ENCODE measurements at regions not wholly inside any gene's neighbourhood (a gene's known extent, or its start where the extent isn't known, plus 50 kb on each side); places are given as distances from the start of the nearest gene placed in this dataset.
A peak's percentile ranks its signal among the peaks of the same experiment; 100 is the strongest.
"Not testable (repeated sequence)": the region's sequence is repeated elsewhere in the genome, so short reads cannot be mapped to it uniquely, and the experiment has no call there.

DNA sequence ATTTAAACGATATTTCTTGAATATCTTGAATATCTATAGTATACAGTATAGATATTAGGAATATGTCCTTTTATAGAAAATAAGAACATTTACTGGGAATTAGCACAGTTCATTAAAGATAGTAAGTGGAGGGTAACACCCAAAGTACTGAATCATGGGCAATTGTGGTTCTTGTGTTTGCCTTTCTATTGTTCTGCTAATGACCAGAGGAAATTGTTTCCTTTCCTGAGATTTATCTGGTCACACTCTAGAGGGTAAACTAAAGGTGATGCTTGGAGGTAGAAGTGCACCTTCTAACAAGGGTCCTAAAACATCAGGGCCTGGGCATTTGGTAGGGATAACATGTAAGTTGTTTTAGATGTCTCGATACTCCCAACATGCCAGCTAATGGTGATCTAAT is 241.3 kb upstream of the SFRP2 start:
- H3K4me1 Mint-ChIP-seq: no peaks in the 10 kb centered on the region
- no peak overlapping the region for H3K4me3 Mint-ChIP-seq
- no peaks in the 10 kb centered on the region for H3K36me3 Mint-ChIP-seq
- DNase-seq: no peak
- peaks cover 7% of the 10 kb centered on the region for H3K27me3 Mint-ChIP-seq
- CTCF ChIA-PET: no interaction called here
- H3K27ac Mint-ChIP-seq: no peak overlapping the region
- H3K9me3 Mint-ChIP-seq: no peaks in the 10 kb centered on the region

DNA sequence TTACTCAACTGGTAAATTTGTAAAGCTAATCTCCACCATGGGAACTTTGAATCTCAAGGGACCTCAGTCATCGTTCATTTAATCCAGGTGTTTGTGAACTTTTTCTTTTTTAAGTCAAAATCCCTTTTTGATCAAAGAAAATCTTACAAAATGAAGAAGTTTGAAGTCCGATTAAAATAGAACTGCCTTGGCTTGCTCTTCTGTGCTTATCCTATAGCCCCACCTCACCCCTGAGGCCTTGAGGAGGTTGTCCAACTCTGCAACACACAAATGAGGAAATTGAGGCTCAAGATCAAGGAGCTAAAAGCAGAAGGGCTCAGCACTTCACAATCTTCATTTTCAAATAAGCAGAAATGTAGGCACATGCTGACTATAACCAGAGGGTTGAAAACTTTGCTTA is 240.3 kb upstream of the SFRP2 start:
- no peaks in the 10 kb centered on the region for H3K9me3 Mint-ChIP-seq
- CTCF ChIA-PET: no interaction called here
- H3K4me1 Mint-ChIP-seq: no peaks in the 10 kb centered on the region

DNA sequence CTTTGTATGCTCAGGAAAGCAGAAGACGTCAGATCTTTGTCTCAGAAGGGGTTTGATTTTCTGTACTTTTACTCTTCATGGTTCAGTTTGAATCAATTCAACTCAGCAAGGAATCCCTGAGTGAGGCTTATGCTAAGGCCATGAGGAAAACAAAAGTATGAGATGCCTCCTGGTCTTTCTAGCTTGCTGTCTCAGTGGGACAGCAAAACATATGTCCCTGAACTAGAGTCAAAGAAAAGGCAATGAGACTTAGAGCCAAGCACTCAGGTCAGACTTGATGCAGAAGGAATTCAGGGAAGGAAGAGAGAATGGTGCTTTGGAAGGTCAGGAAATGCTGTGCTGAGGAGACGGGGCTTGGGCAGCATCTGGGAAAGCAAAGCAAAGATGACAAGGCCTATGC is 236.2 kb upstream of the SFRP2 start:
- Mint-ChIP-seq H3K4me1 (no peaks in the 10 kb centered on the region), H3K9me3 (no peaks in the 10 kb centered on the region), H3K27me3 (peaks cover 15% of the 10 kb centered on the region), H3K36me3 (no peaks in the 10 kb centered on the region), H3K27ac (no peak overlapping the region), H3K4me3 (no peak overlapping the region)
- CTCF ChIA-PET: no interaction called here
- DNase-seq: no peak

More for the DNA sequence above, 240.3 kb upstream of the SFRP2 start:
- Mint-ChIP-seq H3K27me3 (peaks cover 10% of the 10 kb centered on the region), H3K4me3 (no peak overlapping the region), H3K27ac (no peak overlapping the region), H3K36me3 (no peaks in the 10 kb centered on the region)
- DNase-seq: no peak

DNA sequence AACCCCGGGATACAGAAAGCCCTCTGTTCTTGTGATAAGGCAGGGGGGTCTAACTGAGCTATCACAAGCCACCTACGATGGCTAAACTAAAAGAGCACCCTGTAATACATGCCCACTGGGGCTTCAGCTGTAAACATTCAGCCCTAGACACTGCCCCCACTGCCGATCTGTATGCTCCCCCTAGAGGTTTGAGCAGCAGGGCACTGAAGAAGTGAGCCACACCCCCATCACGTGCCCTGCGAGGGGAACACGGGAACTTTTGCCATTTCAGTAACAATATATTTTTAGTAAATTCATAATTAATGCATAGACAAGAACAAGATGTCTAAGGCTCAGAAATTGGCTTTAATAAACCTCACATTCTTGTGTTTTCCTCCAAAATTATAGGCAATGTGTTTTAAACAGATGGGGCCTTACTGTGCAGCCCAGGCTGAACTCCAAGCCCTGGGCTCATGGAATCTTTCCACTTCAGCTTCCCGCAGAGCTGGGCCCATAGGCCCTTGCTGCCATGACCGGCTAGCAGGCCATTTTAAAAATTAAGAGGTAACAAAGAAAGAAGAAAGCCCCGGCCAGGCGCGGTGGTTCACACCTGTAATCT is 235.3 kb upstream of the SFRP2 start:
- Mint-ChIP-seq H3K4me1 (no peaks in the 10 kb centered on the region), H3K27me3 (peaks cover 15% of the 10 kb centered on the region), H3K4me3 (no peak overlapping the region), H3K27ac (no peak overlapping the region), H3K9me3 (no peaks in the 10 kb centered on the region), H3K36me3 (no peaks in the 10 kb centered on the region)
- CTCF ChIA-PET: interaction anchor here (0.8 kb wide), 1 partner anchor 238 kb away, joined by 3 read pairs; no protein-coding TSS in a partner anchor
- no peak for DNase-seq

DNA sequence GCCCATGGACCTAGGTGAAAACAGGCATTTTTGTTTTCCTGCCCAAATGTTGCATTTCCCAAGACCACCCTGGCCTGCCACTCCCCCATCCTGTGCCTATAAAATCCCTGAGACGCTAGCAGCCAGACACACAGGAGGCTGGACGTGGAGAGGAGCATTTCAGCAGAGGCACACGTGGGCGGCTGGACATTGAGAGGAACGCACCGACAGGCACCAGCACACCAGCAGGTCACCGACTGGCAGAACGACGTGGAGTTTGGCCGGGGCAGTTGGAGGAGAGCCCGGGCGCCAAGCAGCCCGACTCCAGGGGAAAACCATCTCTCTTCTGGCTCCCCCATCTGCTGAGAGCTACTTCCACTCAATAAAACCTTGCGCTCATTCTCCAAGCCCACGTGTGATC is 234.8 kb upstream of the SFRP2 start:
- not testable (repeated sequence) for DNase-seq, H3K4me3 Mint-ChIP-seq, H3K9me3 Mint-ChIP-seq, H3K36me3 Mint-ChIP-seq, H3K27ac Mint-ChIP-seq, H3K4me1 Mint-ChIP-seq
- CTCF ChIA-PET: interaction anchor here (0.8 kb wide), 1 partner anchor 237 kb away, joined by 3 read pairs; no protein-coding TSS in a partner anchor
- peaks cover 17% of the 10 kb centered on the region for H3K27me3 Mint-ChIP-seq

DNA sequence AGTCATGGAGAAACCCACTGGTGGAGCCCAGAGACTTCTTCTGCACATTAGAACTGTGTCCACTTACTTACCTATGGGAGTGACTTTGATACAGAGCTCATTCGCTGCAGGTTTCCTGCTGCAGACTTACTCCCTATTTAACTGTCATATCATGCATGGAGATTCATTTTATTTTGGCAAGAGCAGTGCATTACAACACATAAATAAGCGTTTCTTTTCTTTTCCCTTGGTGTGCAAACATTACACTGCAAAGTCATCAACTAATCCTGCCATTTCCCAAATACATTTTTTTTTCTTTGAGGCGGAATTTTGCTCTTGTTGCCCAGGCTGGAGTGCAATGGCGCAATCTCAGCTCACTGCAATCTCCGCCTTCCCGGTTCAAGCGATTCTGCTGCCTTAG is 230.9 kb upstream of the SFRP2 start:
- H3K9me3 Mint-ChIP-seq: no peaks in the 10 kb centered on the region
- no peak overlapping the region for H3K27ac Mint-ChIP-seq
- peaks cover 8% of the 10 kb centered on the region for H3K27me3 Mint-ChIP-seq
- CTCF ChIA-PET: interaction anchor here (2.2 kb wide), 1 partner anchor 234 kb away, joined by 12 read pairs; no protein-coding TSS in a partner anchor
- no peaks in the 10 kb centered on the region for H3K4me1 Mint-ChIP-seq
- DNase-seq: no peak
- H3K4me3 Mint-ChIP-seq: no peak overlapping the region
- H3K36me3 Mint-ChIP-seq: no peaks in the 10 kb centered on the region

DNA sequence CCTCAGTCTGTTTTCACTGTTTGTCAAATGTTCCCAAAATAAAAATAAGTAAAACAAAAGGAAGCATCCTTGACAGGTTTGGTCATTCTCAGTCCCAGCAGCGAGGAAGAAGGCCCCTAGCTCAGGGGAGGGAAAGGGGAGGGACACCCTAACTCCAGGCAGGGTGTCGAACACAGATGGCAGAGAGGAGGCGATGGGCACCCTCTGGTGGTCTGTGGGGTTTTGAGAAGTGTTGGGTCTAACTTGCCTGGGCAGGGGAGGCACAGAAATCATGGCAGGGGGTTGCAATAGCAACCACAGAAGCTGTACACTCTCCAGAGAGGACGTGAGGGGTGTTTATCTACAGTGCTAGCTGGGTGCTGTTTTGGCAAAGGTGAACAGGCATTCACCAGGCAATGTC is 229.8 kb upstream of the SFRP2 start:
- Mint-ChIP-seq H3K4me1 (no peaks in the 10 kb centered on the region), H3K4me3 (no peak overlapping the region), H3K36me3 (no peaks in the 10 kb centered on the region), H3K9me3 (no peaks in the 10 kb centered on the region), H3K27me3 (peaks cover 8% of the 10 kb centered on the region), H3K27ac (peak overlapping the region; percentile 7)
- peak; percentile 24 for DNase-seq
- CTCF ChIA-PET: interaction anchor here (2.2 kb wide), 1 partner anchor 233 kb away, joined by 12 read pairs; no protein-coding TSS in a partner anchor

DNA sequence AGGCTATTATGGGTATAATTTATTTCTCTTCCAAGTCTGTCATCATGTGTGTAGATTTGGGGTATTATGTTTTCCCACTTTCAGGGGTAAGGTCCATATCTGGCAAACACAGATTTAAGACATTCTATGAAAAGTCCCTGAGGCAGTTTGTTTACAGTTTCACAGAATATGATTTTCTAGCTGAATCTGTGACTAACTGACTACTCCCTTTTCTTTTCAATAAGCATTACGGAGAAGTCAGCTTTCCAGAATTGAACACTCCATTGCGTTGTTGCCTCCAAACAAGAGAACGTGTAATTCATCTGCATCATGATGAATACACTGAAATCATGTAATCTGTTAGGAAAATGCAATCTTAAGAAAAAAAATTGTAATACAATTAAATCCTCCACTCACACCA is 226.7 kb upstream of the SFRP2 start:
- H3K4me3 Mint-ChIP-seq: no peak overlapping the region
- no peak overlapping the region for H3K27ac Mint-ChIP-seq
- no peak for DNase-seq
- H3K9me3 Mint-ChIP-seq: no peaks in the 10 kb centered on the region
- H3K4me1 Mint-ChIP-seq: no peaks in the 10 kb centered on the region
- CTCF ChIA-PET: no interaction called here
- H3K36me3 Mint-ChIP-seq: no peaks in the 10 kb centered on the region
- peaks cover 4% of the 10 kb centered on the region for H3K27me3 Mint-ChIP-seq

DNA sequence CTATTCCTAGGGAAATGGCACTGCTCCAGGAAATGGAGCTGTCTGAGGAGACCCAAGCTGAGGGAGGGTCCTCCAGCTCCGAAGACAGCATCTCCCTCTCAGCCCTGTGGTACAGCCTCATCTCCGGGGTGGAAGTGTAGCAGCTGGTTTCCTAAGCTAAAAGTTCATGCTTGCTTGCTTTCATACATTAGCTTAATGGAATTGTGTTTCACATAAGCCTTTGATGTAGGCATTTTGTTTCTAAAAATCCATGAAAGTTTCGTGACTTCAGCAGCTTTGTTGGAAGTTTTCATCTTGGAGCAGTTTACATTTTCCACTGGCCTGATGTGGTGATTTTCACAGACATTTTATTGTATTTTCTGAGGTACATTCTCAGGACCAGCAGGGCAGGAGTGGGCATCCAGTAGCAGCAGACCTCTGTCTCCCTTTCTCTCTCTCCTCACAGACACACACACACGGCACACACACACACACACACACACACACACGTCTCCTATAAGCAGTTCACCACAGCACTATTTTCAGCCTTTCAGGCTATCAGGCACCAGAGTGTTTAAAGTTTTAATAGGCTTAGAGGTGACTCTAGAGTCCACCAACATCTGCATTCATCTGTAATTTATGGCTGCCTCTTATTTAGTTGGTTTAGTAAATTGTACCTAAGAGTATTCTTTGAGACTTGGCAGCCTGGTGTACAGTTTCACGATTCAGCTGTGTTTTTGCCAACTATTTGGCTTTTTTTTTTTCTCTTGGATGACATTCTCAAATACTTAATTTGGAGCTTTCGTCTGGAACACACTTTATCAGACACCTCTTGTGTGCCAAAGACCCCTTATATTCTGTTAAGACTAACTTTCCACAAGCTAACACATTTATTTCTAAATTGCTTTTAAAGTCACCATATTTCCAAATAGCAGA is 225.8 kb upstream of the SFRP2 start:
- H3K27me3 Mint-ChIP-seq: peaks cover 4% of the 10 kb centered on the region
- H3K4me1 Mint-ChIP-seq: no peaks in the 10 kb centered on the region
- no peak overlapping the region for H3K27ac Mint-ChIP-seq
- CTCF ChIA-PET: no interaction called here
- DNase-seq: no peak
- no peaks in the 10 kb centered on the region for H3K9me3 Mint-ChIP-seq
- no peak overlapping the region for H3K4me3 Mint-ChIP-seq
- H3K36me3 Mint-ChIP-seq: no peaks in the 10 kb centered on the region

DNA sequence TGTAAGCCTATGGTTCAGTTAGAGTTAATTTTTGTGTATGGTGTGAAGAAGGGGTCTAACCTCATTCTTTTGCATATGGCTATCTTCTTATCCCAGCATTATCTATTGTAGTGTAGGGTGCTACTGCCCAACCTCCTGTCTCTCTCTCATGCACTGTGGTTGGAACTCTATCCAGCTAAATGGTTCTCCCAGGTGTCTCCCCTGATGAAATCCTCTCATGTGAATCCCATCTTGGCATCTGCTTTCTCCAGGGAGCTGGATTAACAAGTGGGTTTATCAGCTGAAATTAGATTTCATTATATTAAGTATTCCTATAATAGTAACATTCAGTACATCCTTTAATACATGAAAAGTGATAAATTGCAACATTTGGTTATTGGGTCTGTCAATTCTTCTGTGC is 224.7 kb upstream of the SFRP2 start:
- no peak overlapping the region for H3K27ac Mint-ChIP-seq
- CTCF ChIA-PET: no interaction called here
- no peak for DNase-seq

DNA sequence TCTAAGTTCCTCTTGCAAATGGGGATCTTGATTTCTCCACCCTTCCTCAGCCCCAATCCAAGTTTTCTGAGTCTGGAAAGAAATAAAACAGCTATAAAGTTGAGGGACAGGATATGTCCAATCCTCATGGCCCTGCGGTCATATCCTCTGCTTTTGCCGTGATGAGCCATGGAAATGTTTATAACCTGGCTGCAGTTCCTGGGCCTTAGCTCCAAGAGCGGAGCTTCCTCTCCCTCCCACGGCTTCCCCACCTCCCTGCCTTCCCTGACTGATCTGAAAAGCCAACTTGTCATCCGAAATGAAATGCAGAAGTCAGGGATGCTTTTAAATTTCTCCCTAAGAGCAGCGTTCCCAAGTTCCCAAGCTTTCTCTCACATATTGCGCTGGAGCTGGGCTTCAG is 221.5 kb upstream of the SFRP2 start:
- no peak for DNase-seq
- H3K4me3 Mint-ChIP-seq: no peak overlapping the region
- H3K36me3 Mint-ChIP-seq: no peaks in the 10 kb centered on the region
- no peaks in the 10 kb centered on the region for H3K27me3 Mint-ChIP-seq
- CTCF ChIA-PET: no interaction called here
- H3K4me1 Mint-ChIP-seq: no peaks in the 10 kb centered on the region
- no peaks in the 10 kb centered on the region for H3K9me3 Mint-ChIP-seq
- no peak overlapping the region for H3K27ac Mint-ChIP-seq

More for the DNA sequence above, 224.7 kb upstream of the SFRP2 start:
- H3K9me3 Mint-ChIP-seq: no peaks in the 10 kb centered on the region
- H3K4me1 Mint-ChIP-seq: no peaks in the 10 kb centered on the region
- H3K36me3 Mint-ChIP-seq: no peaks in the 10 kb centered on the region
- peaks cover under 1% of the 10 kb centered on the region for H3K27me3 Mint-ChIP-seq
- H3K4me3 Mint-ChIP-seq: no peak overlapping the region

DNA sequence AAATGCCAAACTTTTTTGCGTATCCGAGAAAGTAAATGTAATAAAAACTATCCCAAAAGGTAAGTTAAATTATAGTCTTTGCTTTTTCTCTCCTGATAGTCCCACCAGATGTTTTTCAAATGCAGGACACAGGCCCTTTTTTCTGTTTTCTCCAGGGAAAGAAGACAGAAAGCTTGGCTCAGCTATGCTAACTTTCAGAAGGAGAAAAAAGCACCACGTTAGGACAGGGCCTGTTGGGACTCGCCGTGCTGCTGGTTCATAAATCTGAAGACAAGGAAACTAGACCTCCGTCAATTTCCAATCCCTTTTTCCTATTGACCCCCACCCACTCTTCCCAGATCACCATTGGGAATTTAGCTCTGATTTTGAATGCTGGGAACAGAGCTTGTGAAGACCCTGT is 220.9 kb upstream of the SFRP2 start:
- CTCF ChIA-PET: no interaction called here
- no peak for DNase-seq
- Mint-ChIP-seq H3K27me3 (no peaks in the 10 kb centered on the region), H3K36me3 (no peaks in the 10 kb centered on the region), H3K27ac (no peak overlapping the region), H3K9me3 (no peaks in the 10 kb centered on the region), H3K4me3 (no peak overlapping the region), H3K4me1 (no peaks in the 10 kb centered on the region)

DNA sequence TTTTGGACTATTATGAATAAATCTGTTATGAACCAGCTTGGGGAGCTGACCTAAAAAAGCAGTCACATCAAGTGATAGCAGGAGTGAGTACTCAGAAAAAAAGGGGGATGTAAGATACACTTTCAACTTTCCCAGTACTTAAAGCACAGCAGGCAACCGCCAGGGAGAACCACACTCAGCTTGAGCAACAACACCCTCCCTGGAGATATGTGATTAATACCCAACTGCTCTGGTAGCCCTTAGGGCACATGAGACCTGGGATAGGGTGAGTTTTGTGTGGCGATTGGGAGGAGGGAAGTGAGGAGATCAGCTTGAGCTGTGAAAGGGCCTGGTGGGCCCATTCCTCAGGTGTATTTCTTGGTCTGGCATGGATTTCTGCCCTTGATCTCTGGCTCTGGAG is 220.3 kb upstream of the SFRP2 start:
- CTCF ChIA-PET: interaction anchor here (0.6 kb wide), 1 partner anchor 44 kb away, joined by 3 read pairs; no protein-coding TSS in a partner anchor
- no peaks in the 10 kb centered on the region for H3K27me3 Mint-ChIP-seq
- H3K4me1 Mint-ChIP-seq: no peaks in the 10 kb centered on the region
- H3K9me3 Mint-ChIP-seq: no peaks in the 10 kb centered on the region
- no peaks in the 10 kb centered on the region for H3K36me3 Mint-ChIP-seq
- no peak overlapping the region for H3K27ac Mint-ChIP-seq
- no peak overlapping the region for H3K4me3 Mint-ChIP-seq
- no peak for DNase-seq

DNA sequence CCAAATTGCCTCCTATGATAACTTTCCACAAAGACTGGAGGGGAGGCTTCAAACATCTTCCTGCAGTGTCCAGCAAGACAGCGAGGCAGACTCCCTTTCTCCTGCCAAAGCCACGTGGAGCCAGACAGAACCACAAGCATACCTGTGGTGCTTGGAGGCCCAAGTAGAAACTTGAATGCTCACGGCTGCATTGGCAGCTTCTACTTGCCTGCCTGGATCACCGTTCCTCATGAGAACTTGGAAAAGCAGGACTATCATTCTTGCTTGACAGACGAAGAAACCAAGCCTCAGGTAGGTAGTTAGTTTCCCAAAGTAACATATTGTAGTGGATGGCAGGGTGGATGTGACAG is 216.3 kb upstream of the SFRP2 start:
- Mint-ChIP-seq H3K9me3 (no peaks in the 10 kb centered on the region), H3K4me3 (no peak overlapping the region), H3K4me1 (no peaks in the 10 kb centered on the region), H3K27me3 (no peaks in the 10 kb centered on the region), H3K27ac (no peak overlapping the region), H3K36me3 (no peaks in the 10 kb centered on the region)
- CTCF ChIA-PET: no interaction called here
- no peak for DNase-seq

DNA sequence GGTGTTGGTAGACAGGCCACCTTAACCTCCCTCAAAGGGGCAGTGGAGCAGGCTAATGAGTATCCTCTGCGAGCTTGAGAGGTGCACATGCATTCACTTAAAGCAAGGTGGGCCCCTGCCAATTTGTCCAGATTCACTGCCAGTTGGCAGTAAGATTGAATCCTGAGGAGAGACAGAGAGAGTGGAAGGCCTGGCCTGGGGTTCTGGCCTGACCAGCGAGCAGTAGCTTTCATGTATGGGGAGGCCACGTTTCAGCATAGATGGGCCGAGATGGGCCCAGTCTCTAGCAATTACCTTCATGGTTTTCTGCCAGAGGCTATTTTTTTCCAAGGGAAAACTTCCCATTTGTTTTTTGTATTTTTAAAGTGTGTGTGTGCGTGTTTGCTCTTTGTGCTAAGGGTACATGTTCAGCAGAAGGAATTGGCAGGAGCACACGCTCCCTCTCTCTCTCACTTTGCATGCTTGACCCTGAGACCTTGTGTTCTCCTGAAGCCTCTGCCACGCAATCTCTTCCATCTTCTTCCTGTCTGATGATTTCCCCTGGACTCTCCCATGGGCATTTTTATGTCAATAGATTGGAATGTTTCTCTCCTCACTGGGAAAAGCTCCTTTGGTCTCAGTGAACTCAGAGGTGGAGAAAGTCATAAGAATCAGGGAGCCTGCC is 215.8 kb upstream of the SFRP2 start:
- H3K4me3 Mint-ChIP-seq: no peak overlapping the region
- no peaks in the 10 kb centered on the region for H3K9me3 Mint-ChIP-seq
- CTCF ChIA-PET: no interaction called here
- H3K4me1 Mint-ChIP-seq: no peaks in the 10 kb centered on the region
- no peaks in the 10 kb centered on the region for H3K36me3 Mint-ChIP-seq
- H3K27me3 Mint-ChIP-seq: no peaks in the 10 kb centered on the region
- H3K27ac Mint-ChIP-seq: no peak overlapping the region
- no peak for DNase-seq

All from activated naive CD4-positive, alpha-beta T cell treated with anti-CD3 and anti-CD28 coated beads, Interleukin-2, amount 10 ng/mL, durations not matched to agents 7 days and 5 days (primary cell).